ENCODE measurements at regions not wholly inside any gene's neighbourhood (a gene's known extent, or its start where the extent isn't known, plus 50 kb on each side); places are given as distances from the start of the nearest gene placed in this dataset.
"Not testable (repeated sequence)": the region's sequence is repeated elsewhere in the genome, so short reads cannot be mapped to it uniquely, and the experiment has no call there.

DNA sequence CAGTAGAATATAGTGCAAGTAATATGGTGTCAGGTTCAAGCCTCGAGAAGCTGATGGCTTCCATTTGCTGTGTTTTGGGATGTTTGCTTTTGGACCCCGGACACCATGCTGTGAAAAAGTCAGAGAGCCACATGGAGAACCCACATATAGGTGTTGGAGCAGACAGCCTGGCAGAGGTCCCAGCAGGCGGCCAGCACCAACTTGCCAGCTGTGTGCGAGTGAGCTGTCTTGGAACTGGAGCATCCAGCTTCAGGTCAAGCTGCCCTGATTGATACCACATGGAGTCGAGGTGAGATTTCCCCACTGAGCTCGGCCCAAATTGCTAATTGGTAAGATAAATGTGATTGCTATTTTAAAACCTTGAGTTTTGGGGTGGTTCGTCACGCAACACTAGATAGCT, 185.7 kb upstream of the TBL1XR1 start:
- H3K27me3 Mint-ChIP-seq (ENCODE audit: unreplicated experiment) = no peaks in the 10 kb centered on the region
- H3K9me3 Mint-ChIP-seq (ENCODE audit: unreplicated experiment) = peaks cover 11% of the 10 kb centered on the region
- TF ChIP-seq, protein P1, sequence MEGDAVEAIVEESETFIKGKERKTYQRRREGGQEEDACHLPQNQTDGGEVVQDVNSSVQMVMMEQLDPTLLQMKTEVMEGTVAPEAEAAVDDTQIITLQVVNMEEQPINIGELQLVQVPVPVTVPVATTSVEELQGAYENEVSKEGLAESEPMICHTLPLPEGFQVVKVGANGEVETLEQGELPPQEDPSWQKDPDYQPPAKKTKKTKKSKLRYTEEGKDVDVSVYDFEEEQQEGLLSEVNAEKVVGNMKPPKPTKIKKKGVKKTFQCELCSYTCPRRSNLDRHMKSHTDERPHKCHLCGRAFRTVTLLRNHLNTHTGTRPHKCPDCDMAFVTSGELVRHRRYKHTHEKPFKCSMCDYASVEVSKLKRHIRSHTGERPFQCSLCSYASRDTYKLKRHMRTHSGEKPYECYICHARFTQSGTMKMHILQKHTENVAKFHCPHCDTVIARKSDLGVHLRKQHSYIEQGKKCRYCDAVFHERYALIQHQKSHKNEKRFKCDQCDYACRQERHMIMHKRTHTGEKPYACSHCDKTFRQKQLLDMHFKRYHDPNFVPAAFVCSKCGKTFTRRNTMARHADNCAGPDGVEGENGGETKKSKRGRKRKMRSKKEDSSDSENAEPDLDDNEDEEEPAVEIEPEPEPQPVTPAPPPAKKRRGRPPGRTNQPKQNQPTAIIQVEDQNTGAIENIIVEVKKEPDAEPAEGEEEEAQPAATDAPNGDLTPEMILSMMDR (IDR thresholded peaks at IDR 0.05) = no peak
- no peak overlapping the region for H3K27ac Mint-ChIP-seq (ENCODE audit: unreplicated experiment)
- H3K36me3 Mint-ChIP-seq (ENCODE audit: unreplicated experiment) = peaks cover 4% of the 10 kb centered on the region
- DNase-seq (ENCODE audit: extremely low spot score, unreplicated experiment) = no peak
- no peak overlapping the region for H3K4me3 Mint-ChIP-seq (ENCODE audit: unreplicated experiment)
- peaks cover 2% of the 10 kb centered on the region for H3K4me1 Mint-ChIP-seq (ENCODE audit: unreplicated experiment)

DNA sequence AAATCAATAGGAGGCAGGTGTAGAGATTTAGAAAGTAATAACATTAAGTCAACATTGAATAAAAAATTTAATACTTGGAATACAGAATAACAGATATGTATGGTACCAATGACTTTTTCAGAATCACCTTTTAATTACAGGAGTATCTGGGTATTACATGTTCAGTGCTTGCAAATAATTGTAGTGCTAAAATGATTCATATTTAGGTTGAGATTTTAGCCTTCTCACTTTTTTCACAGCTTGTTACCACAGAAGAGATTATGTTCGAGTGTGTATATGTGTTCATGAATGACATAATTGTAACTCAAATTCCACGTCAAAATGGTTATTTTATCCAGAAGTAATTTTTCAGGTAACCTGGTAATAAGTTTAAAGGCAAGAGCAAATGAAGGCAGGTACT, 187.9 kb upstream of the TBL1XR1 start:
- H3K36me3 Mint-ChIP-seq (ENCODE audit: unreplicated experiment) = peaks cover 3% of the 10 kb centered on the region
- TF ChIP-seq, protein P1 (IDR thresholded peaks at IDR 0.05) = no peak

DNA sequence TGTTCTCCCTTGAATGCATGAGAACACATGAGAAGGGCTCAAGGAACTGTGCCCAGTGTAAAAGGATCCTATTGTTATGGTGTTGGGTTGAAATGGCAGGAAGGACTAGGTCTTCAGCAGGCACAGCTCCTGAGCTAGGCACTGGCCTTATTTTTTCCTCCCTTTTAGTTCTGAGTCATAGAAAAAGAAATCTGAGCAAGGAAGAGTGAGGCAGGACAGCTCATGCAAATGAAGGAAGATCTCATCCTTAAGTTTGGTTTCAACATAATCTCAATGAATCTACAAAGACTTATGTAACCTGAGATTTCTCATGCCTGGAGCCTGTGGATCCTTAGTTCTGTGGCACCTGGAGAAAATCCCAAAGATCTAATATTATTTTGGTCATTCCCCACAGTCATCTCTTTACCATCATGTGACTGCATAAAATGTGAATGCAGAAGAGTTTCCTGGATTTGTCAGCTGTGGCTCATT, 188.6 kb upstream of the TBL1XR1 start:
- Mint-ChIP-seq H3K9me3 (ENCODE audit: unreplicated experiment) (peaks cover 11% of the 10 kb centered on the region), H3K27me3 (ENCODE audit: unreplicated experiment) (no peaks in the 10 kb centered on the region), H3K4me1 (ENCODE audit: unreplicated experiment) (peaks cover 2% of the 10 kb centered on the region), H3K4me3 (ENCODE audit: unreplicated experiment) (no peak overlapping the region), H3K36me3 (ENCODE audit: unreplicated experiment) (peaks cover 1% of the 10 kb centered on the region), H3K27ac (ENCODE audit: unreplicated experiment) (no peak overlapping the region)
- TF ChIP-seq, protein P1 (IDR thresholded peaks at IDR 0.05) = no peak
- DNase-seq (ENCODE audit: extremely low spot score, unreplicated experiment) = no peak

More for the DNA sequence above, 187.9 kb upstream of the TBL1XR1 start:
- Mint-ChIP-seq H3K27ac (ENCODE audit: unreplicated experiment) (no peak overlapping the region), H3K9me3 (ENCODE audit: unreplicated experiment) (peaks cover 11% of the 10 kb centered on the region), H3K4me1 (ENCODE audit: unreplicated experiment) (peaks cover 2% of the 10 kb centered on the region), H3K4me3 (ENCODE audit: unreplicated experiment) (no peak overlapping the region), H3K27me3 (ENCODE audit: unreplicated experiment) (no peaks in the 10 kb centered on the region)
- no peak for DNase-seq (ENCODE audit: extremely low spot score, unreplicated experiment)

DNA sequence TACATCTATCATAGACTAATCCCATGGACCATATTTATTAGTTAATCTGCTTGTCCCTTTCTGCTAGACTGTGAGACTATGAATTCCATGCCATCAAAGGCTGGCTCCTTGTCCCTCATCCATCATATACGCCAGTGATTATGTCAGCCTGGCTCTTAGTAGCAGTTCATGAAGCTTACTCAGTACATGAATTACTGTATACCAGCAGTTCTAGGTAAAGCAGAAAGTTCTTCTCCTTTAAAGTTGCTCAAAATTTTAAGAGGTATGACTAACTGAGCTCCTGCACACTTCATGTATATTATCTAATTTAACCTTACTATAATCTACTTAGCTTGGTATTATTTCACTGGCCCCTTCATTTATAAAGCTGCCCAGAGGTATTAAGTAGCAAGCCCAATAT, 190.9 kb upstream of the TBL1XR1 start:
- Mint-ChIP-seq H3K4me1 (ENCODE audit: unreplicated experiment) (peaks cover 2% of the 10 kb centered on the region), H3K9me3 (ENCODE audit: unreplicated experiment) (peaks cover 6% of the 10 kb centered on the region), H3K36me3 (ENCODE audit: unreplicated experiment) (no peaks in the 10 kb centered on the region), H3K27ac (ENCODE audit: unreplicated experiment) (no peak overlapping the region), H3K4me3 (ENCODE audit: unreplicated experiment) (no peak overlapping the region), H3K27me3 (ENCODE audit: unreplicated experiment) (no peaks in the 10 kb centered on the region)
- TF ChIP-seq, protein P1 (IDR thresholded peaks at IDR 0.05) = no peak
- no peak for DNase-seq (ENCODE audit: extremely low spot score, unreplicated experiment)

DNA sequence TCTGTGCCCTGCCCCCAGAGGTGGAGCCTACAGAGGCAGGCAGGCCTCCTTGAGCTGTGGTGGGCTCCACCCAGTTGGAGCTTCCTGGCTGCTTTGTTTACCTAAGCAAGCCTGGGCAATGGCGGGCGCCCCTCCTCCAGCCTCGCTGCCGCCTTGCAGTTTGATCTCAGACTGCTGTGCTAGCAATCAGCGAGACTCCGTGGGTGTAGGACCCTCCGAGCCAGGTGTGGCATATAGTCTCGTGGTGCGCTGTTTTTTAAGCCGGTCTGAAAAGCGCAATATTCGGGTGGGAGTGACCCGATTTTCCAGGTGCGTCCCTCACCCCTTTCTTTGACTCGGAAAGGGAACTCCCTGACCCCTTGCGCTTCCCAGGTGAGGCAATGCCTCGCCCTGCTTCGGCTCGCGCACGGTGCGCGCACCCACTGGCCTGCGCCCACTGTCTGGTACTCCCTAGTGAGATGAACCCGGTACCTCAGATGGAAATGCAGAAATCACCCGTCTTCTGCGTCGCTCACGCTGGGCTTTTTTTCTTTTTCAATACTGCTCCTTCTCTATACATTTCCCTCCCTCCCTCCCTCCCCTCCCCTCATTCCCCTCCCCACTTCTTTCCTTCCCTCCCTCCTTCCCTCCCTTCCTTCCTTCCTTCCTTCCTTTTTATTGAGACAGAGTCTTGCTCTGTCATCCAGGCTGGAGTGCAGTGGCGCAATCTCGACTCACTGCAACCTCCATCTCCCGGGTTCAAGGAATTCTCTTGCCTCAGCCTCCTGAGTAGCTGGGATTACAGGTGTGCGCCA, 197.1 kb upstream of the TBL1XR1 start:
- not testable (repeated sequence) for DNase-seq (ENCODE audit: extremely low spot score, unreplicated experiment); H3K4me3 Mint-ChIP-seq (ENCODE audit: unreplicated experiment); H3K4me1 Mint-ChIP-seq (ENCODE audit: unreplicated experiment); H3K27me3 Mint-ChIP-seq (ENCODE audit: unreplicated experiment); H3K9me3 Mint-ChIP-seq (ENCODE audit: unreplicated experiment); H3K27ac Mint-ChIP-seq (ENCODE audit: unreplicated experiment); H3K36me3 Mint-ChIP-seq (ENCODE audit: unreplicated experiment)
